Mesendoderm (in vitro differentiated cells): ENCODE measurements at regions not wholly inside any gene's neighbourhood (a gene's known extent, or its start where the extent isn't known, plus 50 kb on each side); places are given as distances from the start of the nearest gene placed in this dataset.

Experiments
- DNase-seq: peaks from one replicate; pipeline ENCODE4 v3.0.0; 2013
- H2AK5ac ChIP-seq: 2 replicates; pipeline ENCODE4 v1.6.1; 2013; ENCODE audit warnings: low read length, inconsistent platforms
- H2BK120ac ChIP-seq: 2 replicates; pipeline ENCODE4 v1.6.1; 2013; ENCODE audit warnings: low read depth, mild to moderate bottlenecking, low read length, moderate library complexity, mixed read lengths
- H2BK15ac ChIP-seq: replicated peaks from 2 replicates; pipeline ENCODE4 v1.6.1; 2013; ENCODE audit warnings: low read depth, mild to moderate bottlenecking, moderate library complexity
- H2BK5ac ChIP-seq: 2 replicates; pipeline ENCODE4 v1.6.1; 2013; ENCODE audit warnings: low read length, inconsistent platforms
- H3K18ac ChIP-seq: 2 replicates; pipeline ENCODE4 v1.6.1; 2013; ENCODE audit warnings: mild to moderate bottlenecking, low read length, mixed read lengths
- H3K23ac ChIP-seq: one replicate; pipeline ENCODE4 v1.6.1; 2013; ENCODE audit warnings: low read length
- H3K27ac ChIP-seq: 2 replicates; pipeline ENCODE4 v1.5.1; 2013; ENCODE audit warnings: low read depth, mild to moderate bottlenecking, inconsistent platforms, low read length, moderate library complexity
- H3K27me3 ChIP-seq: 2 replicates; pipeline ENCODE4 v1.6.1; 2013; ENCODE audit warnings: low read length, control low read depth, mild to moderate bottlenecking, inconsistent platforms; ENCODE audit not compliant: insufficient read depth, poor library complexity
- H3K36me3 ChIP-seq: 2 replicates; pipeline ENCODE4 v1.6.1; 2013; ENCODE audit warnings: low read length, inconsistent platforms; ENCODE audit not compliant: control insufficient read depth, insufficient read depth
- H3K4ac ChIP-seq: one replicate; pipeline ENCODE4 v1.6.1; 2013; ENCODE audit warnings: low read depth, mild to moderate bottlenecking, low read length, moderate library complexity
- H3K4me1 ChIP-seq: 2 replicates; pipeline ENCODE4 v1.6.1; 2013; ENCODE audit warnings: low read depth, low read length, inconsistent platforms; ENCODE audit not compliant: control insufficient read depth
- H3K4me2 ChIP-seq: 2 replicates; pipeline ENCODE4 v1.6.1; 2013; ENCODE audit warnings: low read length
- H3K4me3 ChIP-seq: 2 replicates; pipeline ENCODE4 v1.5.1; 2013; ENCODE audit warnings: mild to moderate bottlenecking, low read length
- H3K56ac ChIP-seq: one replicate; pipeline ENCODE4 v1.6.1; 2013; ENCODE audit warnings: low read length
- H3K79me1 ChIP-seq: 2 replicates; pipeline ENCODE4 v1.6.1; 2013; ENCODE audit warnings: low read length, inconsistent platforms
- H3K79me2 ChIP-seq: 2 replicates; pipeline ENCODE4 v1.6.1; 2013; ENCODE audit warnings: mild to moderate bottlenecking, low read length; ENCODE audit not compliant: control insufficient read depth, insufficient read depth
- H3K9ac ChIP-seq: 2 replicates; pipeline ENCODE4 v1.6.1; 2013; ENCODE audit warnings: low read length, inconsistent platforms
- H4K5ac ChIP-seq: one replicate; pipeline ENCODE4 v1.6.1; 2013; ENCODE audit warnings: low read length
- H4K8ac ChIP-seq: one replicate; pipeline ENCODE4 v1.6.1; 2013; ENCODE audit warnings: low read depth, mild to moderate bottlenecking, control low read depth, low read length, moderate library complexity
- WGBS: extraction: QIAGEN DNeasy Blood & Tissue Kit; methylation state at CpG from one replicate; pipeline ENCODE4 v1.1.7; 2013; ENCODE audit warnings: low lambda C conversion rate, missing lambda C conversion rate; ENCODE audit not compliant: insufficient coverage; ENCODE audit errors: extremely low coverage; 5-methylcytosine and 5-hydroxymethylcytosine counted together

DNA sequence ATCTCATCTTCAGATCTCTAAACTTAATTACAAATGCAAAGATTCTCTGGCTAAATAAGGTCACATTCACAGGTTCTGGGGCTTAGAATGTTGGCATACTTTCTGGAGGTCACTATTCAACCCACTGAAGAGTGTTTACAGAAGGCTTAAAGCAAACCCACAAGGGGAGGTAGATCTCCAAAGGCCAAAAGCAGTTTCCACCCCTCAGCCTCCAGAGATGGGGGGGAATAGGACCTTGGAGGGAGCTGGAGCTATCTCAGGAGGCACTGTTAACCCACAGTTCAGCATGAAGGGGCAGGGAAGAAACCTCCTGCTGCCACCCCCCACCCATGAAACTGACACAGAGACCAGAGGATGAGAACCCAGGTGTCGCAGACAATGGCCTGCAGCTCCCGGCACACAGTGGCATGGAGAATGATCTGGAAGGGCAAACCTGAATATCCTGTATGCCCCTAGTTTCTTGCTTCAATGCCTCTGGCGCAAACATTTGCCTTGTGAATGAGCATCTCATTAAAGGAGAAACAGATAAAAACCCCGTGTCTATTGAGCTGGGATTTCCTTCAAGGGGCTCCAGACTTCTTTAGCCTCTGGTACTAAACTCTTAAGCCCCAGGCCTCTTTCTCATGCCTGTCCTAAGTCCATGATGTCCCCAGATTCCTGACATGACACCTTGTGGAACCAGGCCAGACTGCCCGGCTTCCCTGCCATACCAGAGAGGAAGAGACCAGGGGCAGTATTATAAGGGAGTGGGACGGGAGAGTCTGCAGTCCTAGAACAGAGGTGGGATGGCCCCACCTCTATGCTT lies 103.1 kb upstream of the CDH5 start:
- Histone ChIP-seq H2BK15ac (no peak overlapping the region), H4K8ac (no peak overlapping the region), H3K27me3 (no peaks in the 10 kb centered on the region), H3K9ac (no peak overlapping the region), H3K4me2 (no peak overlapping the region), H2AK5ac (no peak overlapping the region), H3K36me3 (no peaks in the 10 kb centered on the region), H3K27ac (no peak overlapping the region), H3K18ac (no peak overlapping the region), H3K4ac (no peak overlapping the region), H3K4me3 (no peak overlapping the region), H3K79me2 (no peaks in the 10 kb centered on the region), H3K79me1 (no peaks in the 10 kb centered on the region), H2BK5ac (no peak overlapping the region), H3K4me1 (no peaks in the 10 kb centered on the region), H3K23ac (no peak overlapping the region), H4K5ac (no peak overlapping the region), H2BK120ac (no peak overlapping the region), H3K56ac (no peak overlapping the region)
- DNase-seq = no peak
- no CpG with 5 or more reads among the region's 6 CpGs for WGBS

- H3K9ac ChIP-seq = no peak overlapping the region
- no peak overlapping the region for H3K4me2 ChIP-seq
- no peak overlapping the region for H4K5ac ChIP-seq
- H3K18ac ChIP-seq = no peak overlapping the region
- no peak overlapping the region for H3K23ac ChIP-seq
- H2BK15ac ChIP-seq = no peak overlapping the region
- no peak overlapping the region for H3K27ac ChIP-seq
- no peaks in the 10 kb centered on the region for H3K36me3 ChIP-seq
- no peak overlapping the region for H3K56ac ChIP-seq
- no peak for DNase-seq
- H2BK120ac ChIP-seq = no peak overlapping the region
- H3K4ac ChIP-seq = no peak overlapping the region
- H3K79me1 ChIP-seq = no peaks in the 10 kb centered on the region
- no CpG with 5 or more reads among the region's 11 CpGs for WGBS
- H3K79me2 ChIP-seq = no peaks in the 10 kb centered on the region
- no peak overlapping the region for H2BK5ac ChIP-seq
- H3K27me3 ChIP-seq = no peaks in the 10 kb centered on the region
- no peak overlapping the region for H3K4me3 ChIP-seq
- no peak overlapping the region for H2AK5ac ChIP-seq
- no peak overlapping the region for H4K8ac ChIP-seq
- H3K4me1 ChIP-seq = no peaks in the 10 kb centered on the region
These were observed 104.0 kb upstream of the CDH5 start for GRCh38 chr16:66262253-66263167.

DNA sequence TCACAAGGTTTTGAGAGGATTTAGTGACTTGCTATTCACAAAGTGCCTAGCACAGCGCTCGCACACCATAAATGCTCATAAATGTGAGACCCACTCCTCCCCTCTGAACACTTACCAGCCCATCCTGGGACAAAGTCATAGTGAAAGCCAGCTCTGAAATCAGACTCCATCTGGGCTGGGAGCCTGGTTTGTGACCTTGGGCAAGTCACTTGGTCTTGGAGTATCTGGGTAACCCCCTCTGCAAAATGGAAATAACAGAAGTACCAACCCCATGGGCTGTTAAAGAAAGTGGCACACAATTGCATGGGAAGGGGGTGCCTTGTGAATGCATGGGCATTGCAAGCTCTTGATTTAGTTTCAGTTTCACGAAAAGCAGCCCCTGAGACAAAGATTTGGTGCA lies 104.7 kb upstream of the CDH5 start:
- Histone ChIP-seq H2BK120ac (no peak overlapping the region), H2BK5ac (no peak overlapping the region), H3K27ac (no peak overlapping the region), H3K23ac (no peak overlapping the region), H4K5ac (no peak overlapping the region), H3K27me3 (no peaks in the 10 kb centered on the region), H3K9ac (no peak overlapping the region), H3K4me1 (no peaks in the 10 kb centered on the region), H3K79me2 (no peaks in the 10 kb centered on the region), H3K18ac (no peak overlapping the region), H3K79me1 (no peaks in the 10 kb centered on the region), H3K56ac (no peak overlapping the region), H3K4me2 (no peak overlapping the region), H4K8ac (no peak overlapping the region), H3K4ac (no peak overlapping the region), H2BK15ac (no peak overlapping the region), H3K4me3 (no peak overlapping the region), H3K36me3 (no peaks in the 10 kb centered on the region), H2AK5ac (no peak overlapping the region)
- no peak for DNase-seq
- WGBS = no CpG with 5 or more reads among the region's 3 CpGs

DNA sequence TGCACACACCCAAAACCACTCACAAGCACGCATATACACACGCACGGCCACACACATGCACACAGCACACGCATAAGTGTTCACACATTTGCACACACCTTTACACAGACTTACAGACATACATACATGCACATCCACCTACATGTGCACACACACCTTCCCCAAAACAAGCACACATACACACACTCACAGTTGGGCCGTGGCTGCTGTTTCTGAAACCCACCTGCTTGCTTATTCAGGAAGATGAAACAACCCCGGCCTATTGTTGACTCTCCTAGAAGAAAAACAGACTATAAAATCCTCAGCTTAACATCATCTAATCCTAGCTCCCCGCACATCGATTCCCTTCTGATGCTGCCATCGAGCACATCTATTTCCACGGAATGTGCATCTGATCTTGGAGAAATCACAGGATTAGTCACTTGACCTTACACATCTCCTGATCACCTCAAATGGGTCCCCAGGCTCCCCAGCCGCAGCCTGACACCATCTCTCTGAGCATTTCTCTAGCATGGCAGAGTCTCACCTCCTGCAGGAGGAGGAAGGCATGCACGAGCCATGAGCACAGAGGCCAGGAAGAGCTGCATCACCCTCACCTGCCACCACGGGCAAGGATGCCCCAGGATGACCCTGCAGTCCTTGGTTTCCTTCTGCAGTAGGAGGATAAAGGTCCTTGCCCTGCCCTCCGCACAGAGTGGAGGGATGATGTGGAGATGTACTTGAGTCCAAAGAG lies 105.8 kb upstream of the CDH5 start:
- H3K4ac ChIP-seq = no peak overlapping the region
- H4K5ac ChIP-seq = no peak overlapping the region
- H3K9ac ChIP-seq = no peak overlapping the region
- no peak for DNase-seq
- no peaks in the 10 kb centered on the region for H3K79me2 ChIP-seq
- no peak overlapping the region for H3K18ac ChIP-seq
- H4K8ac ChIP-seq = no peak overlapping the region
- no peaks in the 10 kb centered on the region for H3K27me3 ChIP-seq
- H3K79me1 ChIP-seq = no peaks in the 10 kb centered on the region
- H3K4me2 ChIP-seq = no peak overlapping the region
- no peak overlapping the region for H2AK5ac ChIP-seq
- H3K56ac ChIP-seq = no peak overlapping the region
- H2BK5ac ChIP-seq = no peak overlapping the region
- no CpG with 5 or more reads among the region's 14 CpGs for WGBS
- no peaks in the 10 kb centered on the region for H3K4me1 ChIP-seq
- no peak overlapping the region for H3K27ac ChIP-seq
- H2BK120ac ChIP-seq = no peak overlapping the region
- H3K4me3 ChIP-seq = no peak overlapping the region
- H2BK15ac ChIP-seq = no peak overlapping the region
- no peaks in the 10 kb centered on the region for H3K36me3 ChIP-seq
- no peak overlapping the region for H3K23ac ChIP-seq

GRCh38 chr16:66258916-66259845 lies 107.3 kb upstream of the CDH5 start:
- H2BK15ac ChIP-seq = no peak overlapping the region
- no peak overlapping the region for H2BK5ac ChIP-seq
- no peaks in the 10 kb centered on the region for H3K79me1 ChIP-seq
- H3K27ac ChIP-seq = no peak overlapping the region
- no peak overlapping the region for H3K18ac ChIP-seq
- no peak overlapping the region for H3K23ac ChIP-seq
- H4K5ac ChIP-seq = no peak overlapping the region
- H3K4me2 ChIP-seq = no peak overlapping the region
- H2AK5ac ChIP-seq = no peak overlapping the region
- no peaks in the 10 kb centered on the region for H3K36me3 ChIP-seq
- H4K8ac ChIP-seq = no peak overlapping the region
- WGBS = no CpG with 5 or more reads among the region's 6 CpGs
- H2BK120ac ChIP-seq = no peak overlapping the region
- no peak overlapping the region for H3K9ac ChIP-seq
- no peaks in the 10 kb centered on the region for H3K4me1 ChIP-seq
- H3K56ac ChIP-seq = no peak overlapping the region
- H3K4me3 ChIP-seq = no peak overlapping the region
- no peak overlapping the region for H3K4ac ChIP-seq
- no peaks in the 10 kb centered on the region for H3K79me2 ChIP-seq
- no peaks in the 10 kb centered on the region for H3K27me3 ChIP-seq
- no peak for DNase-seq
